ENCODE measurements at regions not wholly inside any gene's neighbourhood (a gene's known extent, or its start where the extent isn't known, plus 50 kb on each side); places are given as distances from the start of the nearest gene placed in this dataset.

DNA sequence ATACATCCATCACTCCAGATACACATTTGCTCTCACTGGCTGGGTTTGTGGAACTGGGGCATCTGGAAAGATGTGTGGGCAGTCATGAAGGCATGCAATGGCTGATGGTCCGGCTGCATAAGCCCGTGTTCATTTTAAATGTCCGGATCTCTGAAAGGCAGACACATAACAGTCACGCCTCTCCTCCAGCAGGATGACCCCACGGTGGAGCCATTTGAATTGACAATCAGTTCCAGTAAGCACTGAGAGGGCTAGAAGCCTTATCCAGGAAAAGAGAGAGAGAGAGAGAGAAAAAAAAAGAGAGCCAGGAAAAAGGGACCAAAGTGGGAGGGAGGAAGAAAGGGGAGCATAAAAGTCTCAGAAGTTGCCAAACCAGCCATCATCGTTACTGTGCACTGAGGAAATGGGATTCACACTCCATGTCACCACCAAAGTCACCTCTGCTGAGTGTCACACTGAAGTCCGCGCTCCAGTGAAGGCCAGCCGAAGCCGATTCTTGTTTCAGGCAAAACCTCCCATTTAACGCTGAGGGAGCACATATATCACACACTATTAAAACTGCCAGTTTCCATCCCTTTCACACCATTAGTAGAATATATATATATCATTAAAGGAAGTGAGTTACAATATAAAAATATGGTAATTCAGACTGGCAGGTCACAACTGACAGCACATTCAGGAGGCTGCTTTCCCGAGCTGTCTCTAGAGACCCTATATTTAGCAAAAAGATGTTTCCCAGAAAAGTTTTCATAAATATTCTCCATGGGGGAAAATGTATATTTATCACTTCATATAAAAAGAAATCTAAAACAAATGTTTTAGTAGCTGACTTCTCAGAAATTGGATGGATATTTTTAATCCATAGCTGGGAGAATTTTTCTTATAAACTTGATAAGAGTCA, 142.0 kb downstream of the ACTR3 start:
- DNase-seq (no peak), ATAC-seq (no peak)
- Histone ChIP-seq H3K9me3 (no peaks in the 10 kb centered on the region), H3K4me1 (ENCODE audit: low read depth) (no peaks in the 10 kb centered on the region), H3K4me3 (no peak overlapping the region), H3K36me3 (ENCODE audit: low read depth) (no peaks in the 10 kb centered on the region)
- TF ChIP-seq, protein P1, sequence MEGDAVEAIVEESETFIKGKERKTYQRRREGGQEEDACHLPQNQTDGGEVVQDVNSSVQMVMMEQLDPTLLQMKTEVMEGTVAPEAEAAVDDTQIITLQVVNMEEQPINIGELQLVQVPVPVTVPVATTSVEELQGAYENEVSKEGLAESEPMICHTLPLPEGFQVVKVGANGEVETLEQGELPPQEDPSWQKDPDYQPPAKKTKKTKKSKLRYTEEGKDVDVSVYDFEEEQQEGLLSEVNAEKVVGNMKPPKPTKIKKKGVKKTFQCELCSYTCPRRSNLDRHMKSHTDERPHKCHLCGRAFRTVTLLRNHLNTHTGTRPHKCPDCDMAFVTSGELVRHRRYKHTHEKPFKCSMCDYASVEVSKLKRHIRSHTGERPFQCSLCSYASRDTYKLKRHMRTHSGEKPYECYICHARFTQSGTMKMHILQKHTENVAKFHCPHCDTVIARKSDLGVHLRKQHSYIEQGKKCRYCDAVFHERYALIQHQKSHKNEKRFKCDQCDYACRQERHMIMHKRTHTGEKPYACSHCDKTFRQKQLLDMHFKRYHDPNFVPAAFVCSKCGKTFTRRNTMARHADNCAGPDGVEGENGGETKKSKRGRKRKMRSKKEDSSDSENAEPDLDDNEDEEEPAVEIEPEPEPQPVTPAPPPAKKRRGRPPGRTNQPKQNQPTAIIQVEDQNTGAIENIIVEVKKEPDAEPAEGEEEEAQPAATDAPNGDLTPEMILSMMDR (IDR thresholded peaks at IDR 0.05), result no peak
- intact Hi-C loops (cut with DNase I, micrococcal nuclease), result no loop called here

- TF ChIP-seq, protein P1 (IDR thresholded peaks at IDR 0.05), result no peak
- Histone ChIP-seq H3K9me3 (no peaks in the 10 kb centered on the region), H3K36me3 (ENCODE audit: low read depth) (no peaks in the 10 kb centered on the region), H3K4me3 (no peak overlapping the region), H3K4me1 (ENCODE audit: low read depth) (no peaks in the 10 kb centered on the region)
- ATAC-seq (no peak), DNase-seq (no peak)
- intact Hi-C loops (cut with DNase I, micrococcal nuclease), result no loop called here
Measured at GRCh38 chr2:114032705-114033104, 142.8 kb downstream of the ACTR3 start.

DNA sequence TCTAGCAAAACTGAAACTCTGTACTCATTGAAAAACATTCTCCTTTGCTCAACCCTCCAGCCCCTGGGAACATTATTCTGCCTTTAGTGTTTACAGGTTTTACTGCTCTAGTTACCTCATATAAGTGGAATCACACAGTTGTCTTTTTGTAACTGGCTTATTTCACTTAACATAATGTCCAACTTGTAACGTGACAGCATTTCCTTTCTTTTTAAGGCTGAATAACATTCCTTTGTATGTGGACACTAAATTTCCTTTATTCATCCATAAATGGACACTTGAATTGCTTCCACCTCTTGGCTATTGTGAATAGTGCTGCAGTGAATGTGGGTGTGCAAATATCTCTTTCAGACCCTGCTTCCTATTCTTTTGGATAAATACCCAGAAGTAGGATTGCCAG, 144.9 kb downstream of the ACTR3 start:
- ATAC-seq (no peak), DNase-seq (no peak)
- no peaks in the 10 kb centered on the region for H3K4me1 ChIP-seq (ENCODE audit: low read depth)
- no peaks in the 10 kb centered on the region for H3K9me3 ChIP-seq
- TF ChIP-seq, protein P1 (IDR thresholded peaks at IDR 0.05), result no peak
- no peak overlapping the region for H3K4me3 ChIP-seq
- H3K36me3 ChIP-seq (ENCODE audit: low read depth), result no peaks in the 10 kb centered on the region
- intact Hi-C loops (cut with DNase I, micrococcal nuclease), result no loop called here

GRCh38 chr2:114038710-114039109, 148.8 kb downstream of the ACTR3 start:
- no peak overlapping the region for H3K4me3 ChIP-seq
- no peaks in the 10 kb centered on the region for H3K36me3 ChIP-seq (ENCODE audit: low read depth)
- H3K9me3 ChIP-seq, result no peaks in the 10 kb centered on the region
- intact Hi-C loops (cut with DNase I, micrococcal nuclease), result no loop called here
- no peak for ATAC-seq
- no peak for DNase-seq
- TF ChIP-seq, protein P1 (IDR thresholded peaks at IDR 0.05), result no peak
- H3K4me1 ChIP-seq (ENCODE audit: low read depth), result no peaks in the 10 kb centered on the region

DNA sequence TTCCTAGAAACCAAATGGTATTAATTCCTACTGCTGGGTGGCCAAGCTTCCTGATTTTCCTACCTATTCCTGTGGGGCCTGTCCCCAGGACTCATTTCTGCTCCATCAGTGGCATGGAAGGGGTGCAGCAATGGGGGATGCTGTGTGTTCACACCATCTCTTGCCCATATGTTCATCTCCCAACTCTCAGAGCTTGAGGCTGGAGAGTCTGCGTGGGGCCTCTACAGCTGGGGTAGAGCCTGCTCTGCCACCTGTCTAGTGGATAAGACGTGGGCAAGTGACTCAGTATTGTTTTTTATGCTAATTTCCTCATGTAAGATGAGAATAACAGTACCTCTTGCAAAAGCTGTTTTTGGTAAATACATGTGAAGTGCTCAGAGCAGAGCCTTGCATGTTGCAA, 149.8 kb downstream of the ACTR3 start:
- DNase-seq, result no peak
- no peaks in the 10 kb centered on the region for H3K9me3 ChIP-seq
- no peaks in the 10 kb centered on the region for H3K4me1 ChIP-seq (ENCODE audit: low read depth)
- TF ChIP-seq, protein P1 (IDR thresholded peaks at IDR 0.05), result no peak
- no peak overlapping the region for H3K4me3 ChIP-seq
- no peak for ATAC-seq
- H3K36me3 ChIP-seq (ENCODE audit: low read depth), result no peaks in the 10 kb centered on the region
- intact Hi-C loops (cut with DNase I, micrococcal nuclease), result no loop called here
